DMS79 treated with DMSO at 0.1 percent for 48 hours (cell line): ENCODE measurements at regions not wholly inside any gene's neighbourhood (a gene's known extent, or its start where the extent isn't known, plus 50 kb on each side); places are given as distances from the start of the nearest gene placed in this dataset.
"Not testable (repeated sequence)": the region's sequence is repeated elsewhere in the genome, so short reads cannot be mapped to it uniquely, and the experiment has no call there.

Experiments
- DNase-seq: peaks from one replicate; lab custom pipeline; 2025; lab: John Stamatoyannopoulos, UW

DNA sequence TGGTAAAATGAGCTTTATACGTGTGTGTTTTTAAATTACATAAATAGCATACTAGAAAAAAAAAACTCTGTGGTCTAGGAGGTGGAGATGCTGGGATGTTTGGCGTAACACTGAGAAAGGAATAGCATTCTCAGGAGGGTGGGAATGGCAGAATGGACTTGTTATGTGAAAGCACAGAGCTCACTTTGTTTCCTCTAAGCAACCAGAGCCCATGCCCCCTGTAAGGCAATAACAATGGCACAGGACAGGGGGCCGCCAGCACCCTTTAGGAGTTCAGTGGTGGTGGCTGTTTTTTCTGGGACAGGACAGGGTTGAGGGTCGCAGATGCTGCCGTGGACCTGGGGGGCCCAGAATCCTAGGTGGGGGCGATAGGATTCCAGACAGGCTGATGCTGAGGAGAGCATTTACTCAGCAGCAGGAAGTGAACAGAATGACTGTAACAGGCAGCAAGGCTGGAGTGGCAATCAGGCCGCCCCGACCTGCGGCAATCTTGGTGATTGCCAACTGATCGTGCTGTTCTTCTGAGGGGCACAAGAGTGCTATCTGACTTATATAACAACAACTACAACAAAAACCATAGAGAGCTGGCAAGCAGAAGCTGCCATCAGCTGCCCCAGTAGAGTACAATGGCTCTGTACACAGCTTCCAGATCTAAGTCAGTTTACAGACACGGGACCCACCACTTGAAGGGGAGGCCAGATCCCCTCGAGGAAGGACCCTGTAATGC, 160.4 kb downstream of the UACA start:
- no peak for DNase-seq

DNA sequence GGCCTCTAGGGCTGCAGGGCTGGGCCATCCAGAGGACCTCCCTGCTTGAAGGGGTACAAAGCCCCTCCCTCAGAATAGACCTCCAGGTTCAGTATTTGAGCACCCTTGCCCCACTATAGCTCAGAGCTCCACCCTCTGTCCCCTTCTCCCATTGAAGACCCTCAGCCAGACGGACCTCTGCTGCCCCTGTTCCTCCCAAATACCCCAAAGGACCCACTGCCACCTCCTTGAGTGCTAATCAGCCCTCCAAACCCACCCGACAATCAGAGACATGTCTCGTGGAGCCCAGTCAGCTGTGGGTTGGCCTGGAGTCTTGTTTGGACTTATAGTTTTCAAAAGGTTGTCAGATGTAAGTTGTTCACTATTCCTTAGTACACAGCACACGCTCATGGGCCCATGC, 161.1 kb downstream of the UACA start:
- DNase-seq = no peak

DNA sequence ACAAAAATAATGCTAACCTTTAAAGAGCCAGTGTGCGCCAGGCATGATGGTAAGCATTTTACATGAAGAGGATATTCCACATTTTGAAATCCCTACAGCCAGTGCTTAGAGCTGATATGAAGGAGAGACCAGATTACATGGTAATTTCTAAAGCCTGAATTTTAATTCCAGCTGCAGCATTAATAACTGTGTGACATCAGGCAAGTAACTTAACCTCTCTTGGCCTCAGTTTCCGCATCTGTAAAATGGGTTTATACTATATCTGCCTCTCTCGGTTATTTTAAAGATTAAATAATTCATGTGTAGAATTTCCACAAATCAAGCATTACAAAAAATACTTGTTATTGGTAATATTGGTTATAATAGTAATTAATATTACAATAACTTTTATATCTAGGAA, 165.4 kb downstream of the UACA start:
- no peak for DNase-seq

DNA sequence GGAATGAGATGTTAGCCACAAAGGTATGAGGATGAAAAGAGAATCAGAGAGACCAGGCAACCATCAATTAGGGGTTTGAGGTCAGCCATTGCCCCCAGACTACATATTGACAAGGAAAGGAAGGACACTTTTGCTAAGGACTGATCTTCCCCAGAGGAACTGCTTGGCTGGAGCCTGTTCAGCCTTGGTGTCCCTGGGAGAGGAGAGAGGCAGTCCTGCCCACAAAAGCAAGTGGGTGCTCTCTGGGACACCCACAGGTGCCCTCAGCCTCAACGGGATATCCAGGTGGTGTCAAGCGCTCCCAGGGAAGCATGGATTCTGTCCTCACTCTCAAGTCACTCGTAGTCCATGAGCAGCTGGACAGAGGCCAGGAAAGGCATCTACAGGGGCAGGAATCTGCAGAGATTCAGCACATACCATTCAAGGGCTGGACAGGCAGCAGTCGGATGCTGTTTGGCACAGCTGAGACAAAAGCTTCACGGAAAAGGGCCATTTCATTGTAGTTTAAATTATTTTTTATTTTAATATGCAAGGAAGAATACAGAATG, 166.2 kb downstream of the UACA start:
- DNase-seq = no peak

DNA sequence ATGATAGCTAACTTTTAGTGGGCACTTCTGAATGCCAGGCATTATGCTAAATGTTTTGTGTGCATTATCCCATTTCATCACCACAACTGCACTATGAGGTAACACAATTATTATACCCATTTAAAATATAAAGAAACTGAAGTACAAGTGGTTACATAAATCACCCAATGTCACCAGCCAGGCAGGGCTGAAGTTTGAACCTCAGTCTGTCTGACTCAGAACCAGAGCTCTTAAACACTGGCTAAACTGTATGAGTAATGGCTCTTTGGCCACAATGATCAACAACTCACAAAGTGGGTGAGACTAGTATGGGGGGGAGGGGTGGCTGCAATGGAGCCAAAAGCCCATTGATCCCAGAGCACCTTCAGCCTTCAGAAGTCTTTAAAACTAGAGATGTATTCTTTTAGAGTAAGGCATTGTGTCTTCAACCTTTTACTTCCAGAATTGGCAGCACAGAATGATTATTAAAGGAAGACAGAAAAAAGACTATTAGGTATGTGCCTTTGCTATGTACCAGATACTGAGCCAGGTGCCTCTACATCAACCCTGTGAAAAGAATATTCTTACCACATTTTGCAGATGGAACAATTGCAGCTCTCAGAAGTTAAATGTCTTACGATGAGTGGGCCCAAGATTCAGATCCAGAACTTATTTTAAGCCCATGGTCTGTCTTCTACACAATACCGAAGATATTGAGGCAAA, 166.9 kb downstream of the UACA start:
- no peak for DNase-seq

DNA sequence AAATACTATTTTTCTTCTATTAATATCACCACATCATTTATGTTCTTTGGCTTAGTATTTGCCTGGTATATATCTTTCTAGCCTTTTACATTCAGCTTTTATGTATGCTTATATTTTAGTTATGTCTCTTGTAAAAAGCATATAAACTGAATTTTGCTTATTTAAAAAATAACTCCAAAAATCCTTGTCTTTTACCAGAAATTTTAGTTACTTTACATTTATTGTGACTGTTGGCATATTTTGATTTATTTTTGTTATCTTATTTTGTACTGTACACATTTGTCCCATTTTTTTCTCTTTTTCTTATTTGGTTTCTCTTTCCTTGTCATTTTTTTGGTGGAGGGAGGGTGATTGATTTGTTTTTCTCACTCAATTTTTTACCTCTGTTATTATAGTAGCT, 169.6 kb downstream of the UACA start:
- no peak for DNase-seq

DNA sequence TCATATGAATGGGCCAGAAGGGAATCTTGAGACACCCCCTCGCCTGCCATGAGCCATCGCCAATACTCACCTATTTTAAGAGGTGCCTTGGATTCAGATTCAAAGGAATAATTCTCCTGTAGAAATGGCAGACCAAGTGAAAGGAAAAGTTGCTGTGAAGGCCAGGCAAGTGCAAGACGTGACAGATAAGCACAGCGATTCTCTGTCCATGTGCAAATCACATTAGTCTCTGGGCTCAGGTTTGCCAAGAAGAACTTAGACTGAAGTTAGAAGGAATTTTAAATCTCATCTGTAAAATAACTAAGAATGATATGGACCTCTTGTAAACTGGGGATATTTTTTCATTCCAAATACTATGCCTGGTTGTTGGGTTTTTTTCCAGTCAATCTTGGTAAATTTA, 173.6 kb downstream of the UACA start:
- DNase-seq = no peak

DNA sequence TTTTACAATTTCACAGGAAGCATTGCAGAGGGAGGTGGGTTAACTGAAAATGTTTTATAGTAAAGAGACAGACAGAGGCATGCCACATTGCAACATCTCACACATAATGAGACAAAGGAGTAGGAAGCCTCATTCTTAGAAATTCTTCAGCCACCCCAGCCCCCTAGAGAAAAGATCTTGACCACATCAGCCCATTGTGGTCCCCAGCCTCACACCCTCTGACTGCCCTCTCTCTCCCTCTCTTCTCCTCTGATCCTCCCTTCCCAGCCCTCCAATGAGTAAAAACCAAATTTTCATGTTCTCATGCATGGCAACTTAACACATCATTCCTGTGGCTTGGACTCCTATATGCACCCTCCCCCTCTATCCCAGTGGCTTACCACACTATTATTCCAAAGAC, 174.1 kb downstream of the UACA start:
- DNase-seq = no peak

DNA sequence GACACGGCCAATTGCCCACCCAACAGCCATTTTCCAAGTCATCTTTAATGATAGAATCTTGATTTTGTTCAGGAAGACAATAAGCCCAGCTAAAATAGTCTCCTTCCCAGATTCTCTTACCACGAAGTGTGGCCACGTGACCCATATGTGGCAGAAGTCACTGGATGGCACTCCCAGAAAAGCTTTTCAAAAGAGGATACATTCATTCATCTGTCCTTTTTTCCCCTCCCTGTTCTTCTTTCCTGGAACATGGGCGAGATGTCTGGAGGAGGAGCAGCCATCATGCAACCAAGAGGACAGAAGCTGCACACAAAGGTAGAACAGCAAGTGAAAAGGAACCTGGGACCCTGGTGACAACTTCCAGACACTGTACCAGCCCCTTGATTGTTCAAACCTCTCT, 174.7 kb downstream of the UACA start:
- no peak for DNase-seq

DNA sequence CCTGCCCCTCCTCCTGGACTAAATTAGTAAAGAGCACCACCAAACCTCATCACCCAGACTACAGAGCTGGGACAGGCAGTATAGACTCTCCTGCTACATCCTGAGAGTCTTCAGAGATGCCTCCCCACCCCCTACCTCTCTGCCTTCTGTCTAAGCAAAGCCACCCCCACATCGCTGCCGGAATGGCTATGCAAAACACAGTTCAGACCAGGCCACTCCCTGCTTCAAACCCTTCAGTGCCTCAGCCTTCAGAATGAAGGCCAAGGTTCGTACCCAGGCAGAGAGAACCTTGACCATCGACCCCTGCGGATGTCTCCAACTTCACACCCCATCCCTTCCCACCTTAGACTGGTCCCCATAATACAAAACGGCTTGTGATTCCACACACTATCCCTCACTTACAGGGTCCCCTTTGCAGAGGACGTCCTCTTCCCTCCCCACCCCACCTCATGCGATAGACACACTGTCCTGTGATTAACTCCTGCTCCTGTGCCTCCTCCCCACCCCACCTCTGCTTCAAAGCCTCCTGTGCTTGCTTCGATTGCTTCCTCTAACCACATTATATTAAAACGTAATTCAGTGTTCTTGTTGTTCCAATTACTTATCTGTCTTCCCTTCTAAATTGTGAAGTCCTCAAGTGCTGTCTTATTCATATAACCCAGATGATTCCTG, 175.3 kb downstream of the UACA start:
- DNase-seq = no peak

DNA sequence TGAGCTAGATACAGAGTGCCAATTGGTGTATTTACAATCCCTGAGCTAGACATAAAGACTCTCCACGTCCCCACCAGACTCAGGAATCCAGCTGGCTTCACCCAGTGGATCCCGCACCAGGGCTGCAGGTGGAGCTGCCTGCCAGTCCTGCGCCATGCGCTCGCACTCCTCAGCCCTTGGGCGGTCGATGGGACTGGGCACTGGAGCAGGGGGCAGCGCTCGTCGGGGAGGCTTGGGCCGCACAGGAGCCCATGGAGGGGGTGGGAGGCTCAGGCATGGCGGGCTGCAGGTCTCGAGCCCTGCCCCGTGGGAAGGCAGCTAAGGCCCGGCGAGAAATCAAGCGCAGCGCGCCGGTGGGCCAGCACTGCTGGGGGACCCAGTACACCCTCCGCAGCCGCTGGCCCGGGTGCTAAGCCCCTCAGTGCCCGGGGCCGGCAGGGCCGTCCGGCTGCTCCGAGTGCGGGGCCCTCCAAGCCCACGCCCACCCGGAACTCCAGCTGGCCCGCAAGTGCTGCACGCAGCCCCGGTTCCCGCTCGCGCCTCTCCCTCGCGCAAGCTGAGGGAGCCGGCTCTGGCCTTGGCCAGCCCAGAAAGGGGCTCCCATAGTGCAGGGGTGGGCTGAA, 176.2 kb downstream of the UACA start:
- DNase-seq = not testable (repeated sequence)

DNA sequence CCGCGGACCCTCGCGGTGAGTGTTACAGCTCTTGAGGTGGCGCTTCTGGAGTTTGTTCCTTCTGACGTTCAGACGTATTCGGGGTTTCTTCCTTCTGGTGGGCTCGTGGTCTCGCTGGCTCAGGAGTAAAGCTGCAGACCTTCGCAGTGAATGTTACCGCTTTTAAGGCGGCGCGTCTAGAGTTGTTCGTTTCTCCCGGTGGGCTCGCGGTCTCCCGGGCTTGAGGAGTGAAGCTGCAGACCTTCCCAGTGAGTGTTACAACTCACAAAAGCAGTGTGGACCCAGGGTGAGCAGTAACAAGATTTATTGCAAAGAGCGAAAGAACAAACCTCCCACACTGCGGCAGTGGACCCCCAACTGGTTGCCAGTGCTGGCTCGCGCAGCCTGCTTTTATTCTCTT, 177.1 kb downstream of the UACA start:
- DNase-seq = no peak

DNA sequence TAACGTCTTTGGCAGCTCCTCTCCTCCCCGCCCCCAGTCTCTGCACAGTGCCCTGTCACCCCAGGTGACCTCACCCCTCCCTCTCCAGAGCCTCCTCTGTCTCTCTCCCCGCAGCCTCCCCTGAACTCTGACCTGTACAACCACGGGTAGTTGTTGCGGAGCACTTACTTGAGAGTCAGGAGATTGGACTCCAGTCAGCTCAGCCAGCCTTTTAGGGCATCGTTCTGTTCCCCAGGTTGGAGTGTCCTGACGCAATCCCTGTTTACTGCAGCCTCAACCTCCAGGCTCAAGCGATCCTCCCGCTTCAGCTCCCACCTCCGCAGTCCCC, 177.7 kb downstream of the UACA start:
- DNase-seq = no peak

DNA sequence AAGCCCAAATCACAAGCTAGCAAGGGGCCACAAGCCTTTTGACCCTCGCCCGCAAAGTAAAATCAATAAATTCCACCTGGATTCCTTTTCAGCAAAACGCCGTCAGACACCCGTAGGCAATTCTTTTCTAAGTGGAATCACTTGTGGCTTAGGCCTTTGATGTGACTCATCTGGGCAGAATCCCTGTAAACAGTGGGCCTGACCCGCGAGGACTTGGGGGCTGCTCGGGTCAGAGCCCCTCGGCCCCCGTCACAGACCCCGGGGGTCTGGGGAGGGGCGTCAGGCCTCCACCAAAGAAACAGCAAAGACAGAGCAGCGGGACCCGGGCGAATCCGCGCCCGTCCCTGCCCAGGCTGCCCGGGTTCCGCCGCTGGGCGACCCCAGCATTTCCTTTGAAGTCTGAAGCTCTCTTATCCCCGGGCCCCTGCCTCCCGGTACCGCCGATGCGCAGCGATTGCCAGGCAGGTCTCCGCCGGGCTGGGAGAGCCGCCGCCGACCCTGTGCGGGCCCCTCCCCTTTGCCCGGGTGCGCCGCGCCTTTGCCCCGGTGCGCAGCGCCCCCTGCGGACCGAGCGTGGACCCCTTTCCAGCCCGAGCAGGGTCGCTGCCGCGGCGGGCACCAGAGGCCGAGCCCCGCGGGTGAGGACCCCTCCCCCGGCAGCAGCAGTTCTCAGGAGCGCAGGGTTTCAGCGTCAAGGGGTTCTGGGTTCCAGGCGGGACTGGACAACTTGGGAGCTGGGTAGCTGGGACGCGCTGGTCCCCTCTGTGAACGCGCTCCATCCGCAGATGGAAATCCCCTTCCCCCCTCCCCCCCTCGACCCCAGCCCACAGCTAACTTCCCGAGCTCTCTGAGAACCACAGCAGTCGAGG, 178.3 kb downstream of the UACA start:
- DNase-seq = peak; percentile 39

DNA sequence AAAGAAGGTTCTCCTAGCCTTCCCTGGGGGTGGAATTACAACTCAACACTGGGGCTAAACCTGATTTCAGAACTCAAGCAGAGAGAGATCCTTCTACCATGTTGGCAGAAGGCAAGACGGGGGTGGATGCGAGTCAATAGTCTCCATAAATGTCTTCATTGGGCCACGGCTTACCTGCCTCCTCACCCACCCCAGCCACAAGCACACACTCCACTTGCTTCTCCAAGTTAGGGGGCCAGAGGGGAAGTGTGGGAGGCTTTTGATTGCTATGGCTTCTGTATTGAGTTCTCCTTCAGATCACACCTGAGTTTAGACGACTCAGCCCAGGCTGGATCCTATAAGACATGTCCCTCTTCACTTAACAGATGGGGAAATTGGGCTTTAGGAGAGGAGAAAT, 178.9 kb downstream of the UACA start:
- no peak for DNase-seq

DNA sequence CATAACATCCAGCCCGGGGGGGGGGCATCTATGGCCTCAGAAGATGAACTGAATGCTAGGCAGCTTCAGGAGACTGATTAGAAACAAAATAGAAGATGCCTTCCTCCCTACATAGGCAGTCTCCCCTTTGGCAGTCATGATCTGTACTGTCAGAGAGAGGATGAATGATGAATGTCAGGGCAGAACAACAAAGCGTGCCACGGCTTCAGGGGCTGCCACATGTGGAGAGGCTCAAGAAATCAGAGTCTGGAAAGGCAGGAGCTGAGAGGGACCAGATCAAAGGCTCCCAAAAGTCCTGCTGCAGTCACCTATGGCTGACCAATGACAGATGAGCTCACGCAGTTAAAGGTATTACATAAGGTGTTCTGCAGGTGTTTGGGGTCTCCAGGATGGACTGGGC, 180.4 kb downstream of the UACA start:
- no peak for DNase-seq

DNA sequence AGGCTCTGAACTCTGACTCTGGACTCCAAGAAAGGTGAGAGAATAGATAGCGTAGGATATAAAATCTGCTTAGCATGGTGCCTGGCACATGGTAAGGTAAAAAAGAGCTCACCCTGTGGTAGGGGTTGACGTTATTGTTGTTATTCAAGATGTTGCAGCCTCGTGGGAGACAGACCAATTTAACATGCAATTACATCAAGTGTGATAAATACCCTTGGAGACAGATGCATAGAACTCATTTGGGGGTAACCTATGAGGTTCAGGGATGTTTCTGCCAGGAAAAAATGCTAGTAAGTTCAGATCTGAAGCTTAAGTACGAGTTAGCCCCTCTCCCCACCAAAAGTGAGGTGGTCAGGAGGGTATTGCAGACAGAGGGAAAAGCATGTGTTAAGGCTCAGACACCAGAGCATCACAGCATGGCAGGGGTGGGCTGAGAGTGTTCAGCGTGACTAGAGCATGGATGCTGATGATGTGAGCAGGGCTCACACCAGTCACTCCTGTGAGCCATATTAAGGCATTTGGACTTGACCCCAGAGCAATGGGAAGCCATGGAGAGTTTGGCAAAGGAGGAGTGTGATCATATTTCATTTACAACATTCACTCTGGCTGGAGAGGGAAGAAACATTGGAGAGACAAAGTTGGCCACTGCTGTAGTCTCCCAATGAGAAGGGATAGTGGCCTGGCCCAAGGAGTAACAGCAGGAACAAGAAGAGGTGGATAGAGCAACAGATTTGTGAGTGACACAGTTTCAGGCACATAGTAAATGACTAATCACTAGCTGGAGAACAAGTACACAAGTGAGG, 181.0 kb downstream of the UACA start:
- DNase-seq = no peak

DNA sequence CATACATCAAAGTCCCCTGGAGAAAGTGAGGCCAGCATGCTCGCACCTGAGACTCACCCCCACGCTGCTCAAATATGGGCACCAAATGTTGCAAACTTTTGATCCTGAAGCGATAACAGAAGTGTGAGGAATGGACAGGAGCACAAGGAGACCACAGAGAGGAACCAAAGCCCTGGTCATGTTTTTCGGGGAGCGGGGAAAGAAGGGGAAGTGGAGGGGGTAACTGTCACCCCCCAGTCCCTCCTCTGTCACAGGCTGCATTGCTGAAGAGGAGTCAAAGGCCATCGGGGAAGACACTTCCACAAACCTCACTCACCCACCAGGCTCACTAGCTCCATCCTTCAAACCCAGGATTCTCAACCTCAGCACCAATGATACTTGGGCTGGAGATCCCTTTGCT, 182.4 kb downstream of the UACA start:
- no peak for DNase-seq

DNA sequence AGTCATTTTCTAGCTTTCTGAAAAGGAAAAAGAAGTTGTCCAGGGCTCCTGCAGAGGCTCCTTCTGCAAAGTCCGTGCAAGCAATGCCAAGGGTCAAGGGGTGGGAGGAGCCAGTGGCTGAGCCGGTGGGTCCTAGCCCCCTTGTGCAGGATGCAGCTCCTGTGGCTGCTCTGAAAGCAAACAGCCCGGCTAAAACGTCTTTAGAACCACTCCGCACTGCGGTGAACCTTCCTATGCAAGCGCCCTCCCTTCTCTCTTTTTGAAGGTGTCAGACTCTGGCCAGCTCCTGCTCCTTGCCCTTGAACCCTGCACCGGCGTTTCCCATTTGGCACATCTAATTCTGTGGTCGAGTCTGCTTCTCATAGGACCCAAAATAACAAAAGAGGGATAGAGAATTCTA, 183.1 kb downstream of the UACA start:
- DNase-seq = no peak

DNA sequence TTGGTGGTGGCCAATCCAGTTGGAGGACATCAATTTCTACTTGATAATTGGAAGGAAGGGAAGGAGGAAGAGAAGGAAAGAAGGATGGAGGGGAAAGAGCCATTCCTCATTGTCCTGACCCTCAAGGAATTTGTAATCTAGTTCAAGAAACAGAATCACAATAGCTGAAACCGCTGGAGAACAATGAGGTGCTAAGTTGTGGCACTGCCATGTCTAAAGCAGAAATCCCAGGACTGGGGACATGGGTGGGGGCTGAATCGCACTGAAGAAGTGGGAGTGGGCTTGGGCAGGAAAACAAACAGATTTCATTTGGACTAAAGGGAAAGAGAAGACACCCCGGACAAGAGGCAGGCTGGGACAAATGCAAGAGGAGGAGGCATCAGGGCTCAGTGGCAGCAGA, 183.6 kb downstream of the UACA start:
- no peak for DNase-seq

DNA sequence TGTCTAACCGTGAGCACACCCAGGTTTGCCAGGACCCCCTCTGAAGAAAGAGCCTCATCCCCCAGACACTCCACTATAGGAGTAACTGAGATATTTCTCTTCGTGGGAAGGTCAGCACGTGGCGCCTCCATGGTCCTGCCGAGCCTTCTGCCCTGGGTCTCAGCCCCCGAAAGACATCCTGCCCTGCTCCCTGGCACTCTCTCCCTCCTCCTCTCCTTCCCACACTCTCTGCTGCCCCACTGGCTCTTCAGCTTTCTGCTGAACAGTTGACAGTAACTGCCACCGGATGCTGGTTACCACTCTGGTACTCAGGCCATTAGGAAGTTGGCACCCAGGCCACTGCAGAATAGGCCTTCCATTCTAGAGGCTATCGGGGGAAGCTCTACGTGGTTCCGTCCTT, 185.2 kb downstream of the UACA start:
- no peak for DNase-seq
